ENCODE measurements at regions not wholly inside any gene's neighbourhood (a gene's known extent, or its start where the extent isn't known, plus 50 kb on each side); places are given as distances from the start of the nearest gene placed in this dataset.

GRCh38 chr1:30360281-30360680, 363.1 kb downstream of the MATN1 start:
- Histone ChIP-seq H3K4me1 (ENCODE audit: insufficient read depth, insufficient read length) (peaks cover 10% of the 10 kb centered on the region), H3K9me3 (ENCODE audit: insufficient read depth, low read length) (no peaks in the 10 kb centered on the region), H3K4me3 (ENCODE audit: insufficient read length, low read depth) (no peak overlapping the region), H3K9ac (ENCODE audit: insufficient read length, low read depth) (no peak overlapping the region), H3K36me3 (ENCODE audit: insufficient read depth, insufficient read length, low read length) (no peaks in the 10 kb centered on the region), H3K27me3 (ENCODE audit: insufficient read depth, insufficient read length) (no peaks in the 10 kb centered on the region)
- TF ChIP-seq ZNF274 (IDR thresholded peaks at IDR 0.05; ENCODE audit: low read depth, low read length) (no peak), YY1 (IDR thresholded peaks at IDR 0.05; ENCODE audit: insufficient read depth, insufficient read length) (no peak), SUZ12 (IDR thresholded peaks at IDR 0.05; ENCODE audit: extremely low read depth, insufficient read depth, insufficient read length) (no peak)
- DNase-seq (ENCODE audit: low read depth, low spot score), result no peak

GRCh38 chr1:30359539-30360220, 363.7 kb downstream of the MATN1 start:
- H3K36me3 ChIP-seq (ENCODE audit: insufficient read depth, insufficient read length, low read length), result no peaks in the 10 kb centered on the region
- no peak overlapping the region for H3K9ac ChIP-seq (ENCODE audit: insufficient read length, low read depth)
- H3K4me3 ChIP-seq (ENCODE audit: insufficient read length, low read depth), result no peak overlapping the region
- peaks cover 10% of the 10 kb centered on the region for H3K4me1 ChIP-seq (ENCODE audit: insufficient read depth, insufficient read length)
- no peaks in the 10 kb centered on the region for H3K9me3 ChIP-seq (ENCODE audit: insufficient read depth, low read length)
- DNase-seq (ENCODE audit: low read depth, low spot score), result no peak
- no peaks in the 10 kb centered on the region for H3K27me3 ChIP-seq (ENCODE audit: insufficient read depth, insufficient read length)
- TF ChIP-seq YY1 (IDR thresholded peaks at IDR 0.05; ENCODE audit: insufficient read depth, insufficient read length), result no peak
- no peak for TF ChIP-seq SUZ12 (IDR thresholded peaks at IDR 0.05; ENCODE audit: extremely low read depth, insufficient read depth, insufficient read length)
- no peak for TF ChIP-seq ZNF274 (IDR thresholded peaks at IDR 0.05; ENCODE audit: low read depth, low read length)

- peaks cover 10% of the 10 kb centered on the region for H3K4me1 ChIP-seq (ENCODE audit: insufficient read depth, insufficient read length)
- TF ChIP-seq SUZ12 (IDR thresholded peaks at IDR 0.05; ENCODE audit: extremely low read depth, insufficient read depth, insufficient read length) (no peak), ZNF274 (IDR thresholded peaks at IDR 0.05; ENCODE audit: low read depth, low read length) (no peak), YY1 (IDR thresholded peaks at IDR 0.05; ENCODE audit: insufficient read depth, insufficient read length) (no peak)
- no peaks in the 10 kb centered on the region for H3K27me3 ChIP-seq (ENCODE audit: insufficient read depth, insufficient read length)
- DNase-seq (ENCODE audit: low read depth, low spot score), result peak; percentile 72
- H3K9ac ChIP-seq (ENCODE audit: insufficient read length, low read depth), result no peak overlapping the region
- H3K4me3 ChIP-seq (ENCODE audit: insufficient read length, low read depth), result no peak overlapping the region
- H3K36me3 ChIP-seq (ENCODE audit: insufficient read depth, insufficient read length, low read length), result no peaks in the 10 kb centered on the region
- no peaks in the 10 kb centered on the region for H3K9me3 ChIP-seq (ENCODE audit: insufficient read depth, low read length)
Measured at GRCh38 chr1:30358500-30358899, 364.9 kb downstream of the MATN1 start.

GRCh38 chr1:30356839-30357238, 366.5 kb downstream of the MATN1 start:
- H3K4me3 ChIP-seq (ENCODE audit: insufficient read length, low read depth), result no peak overlapping the region
- peaks cover 10% of the 10 kb centered on the region for H3K4me1 ChIP-seq (ENCODE audit: insufficient read depth, insufficient read length)
- H3K36me3 ChIP-seq (ENCODE audit: insufficient read depth, insufficient read length, low read length), result no peaks in the 10 kb centered on the region
- no peak overlapping the region for H3K9ac ChIP-seq (ENCODE audit: insufficient read length, low read depth)
- no peak for TF ChIP-seq SUZ12 (IDR thresholded peaks at IDR 0.05; ENCODE audit: extremely low read depth, insufficient read depth, insufficient read length)
- no peak for TF ChIP-seq YY1 (IDR thresholded peaks at IDR 0.05; ENCODE audit: insufficient read depth, insufficient read length)
- TF ChIP-seq ZNF274 (IDR thresholded peaks at IDR 0.05; ENCODE audit: low read depth, low read length), result no peak
- H3K9me3 ChIP-seq (ENCODE audit: insufficient read depth, low read length), result no peaks in the 10 kb centered on the region
- DNase-seq (ENCODE audit: low read depth, low spot score), result no peak
- H3K27me3 ChIP-seq (ENCODE audit: insufficient read depth, insufficient read length), result no peaks in the 10 kb centered on the region

- no peak for DNase-seq (ENCODE audit: low read depth, low spot score)
- H3K27me3 ChIP-seq (ENCODE audit: insufficient read depth, insufficient read length), result no peaks in the 10 kb centered on the region
- peaks cover 6% of the 10 kb centered on the region for H3K4me1 ChIP-seq (ENCODE audit: insufficient read depth, insufficient read length)
- H3K9me3 ChIP-seq (ENCODE audit: insufficient read depth, low read length), result 0 out of 2 replicates have a peak, but pooled peaks cover 3% of the 10 kb centered on the region
- TF ChIP-seq SUZ12 (IDR thresholded peaks at IDR 0.05; ENCODE audit: extremely low read depth, insufficient read depth, insufficient read length) (no peak), ZNF274 (IDR thresholded peaks at IDR 0.05; ENCODE audit: low read depth, low read length) (no peak), YY1 (IDR thresholded peaks at IDR 0.05; ENCODE audit: insufficient read depth, insufficient read length) (no peak)
- no peak overlapping the region for H3K9ac ChIP-seq (ENCODE audit: insufficient read length, low read depth)
- H3K36me3 ChIP-seq (ENCODE audit: insufficient read depth, insufficient read length, low read length), result no peaks in the 10 kb centered on the region
- no peak overlapping the region for H3K4me3 ChIP-seq (ENCODE audit: insufficient read length, low read depth)
Measured at GRCh38 chr1:30354410-30354809, 369.0 kb downstream of the MATN1 start.

- Histone ChIP-seq H3K9ac (ENCODE audit: insufficient read length, low read depth) (no peak overlapping the region), H3K4me1 (ENCODE audit: insufficient read depth, insufficient read length) (peaks cover 6% of the 10 kb centered on the region), H3K4me3 (ENCODE audit: insufficient read length, low read depth) (no peak overlapping the region), H3K36me3 (ENCODE audit: insufficient read depth, insufficient read length, low read length) (no peaks in the 10 kb centered on the region), H3K27me3 (ENCODE audit: insufficient read depth, insufficient read length) (no peaks in the 10 kb centered on the region), H3K9me3 (ENCODE audit: insufficient read depth, low read length) (peaks cover 8% of the 10 kb centered on the region; the same call in 1 of the 2 replicates)
- TF ChIP-seq ZNF274 (IDR thresholded peaks at IDR 0.05; ENCODE audit: low read depth, low read length) (no peak), SUZ12 (IDR thresholded peaks at IDR 0.05; ENCODE audit: extremely low read depth, insufficient read depth, insufficient read length) (no peak), YY1 (IDR thresholded peaks at IDR 0.05; ENCODE audit: insufficient read depth, insufficient read length) (no peak)
- DNase-seq (ENCODE audit: low read depth, low spot score), result no peak
Measured at GRCh38 chr1:30353637-30354036, 369.7 kb downstream of the MATN1 start.

GRCh38 chr1:30348147-30348546, 375.2 kb downstream of the MATN1 start:
- H3K9me3 ChIP-seq (ENCODE audit: insufficient read depth, low read length), result peaks cover 19% of the 10 kb centered on the region
- H3K4me1 ChIP-seq (ENCODE audit: insufficient read depth, insufficient read length), result no peaks in the 10 kb centered on the region
- no peak for DNase-seq (ENCODE audit: low read depth, low spot score)
- no peak overlapping the region for H3K4me3 ChIP-seq (ENCODE audit: insufficient read length, low read depth)
- no peaks in the 10 kb centered on the region for H3K36me3 ChIP-seq (ENCODE audit: insufficient read depth, insufficient read length, low read length)
- H3K9ac ChIP-seq (ENCODE audit: insufficient read length, low read depth), result no peak overlapping the region
- no peak for TF ChIP-seq YY1 (IDR thresholded peaks at IDR 0.05; ENCODE audit: insufficient read depth, insufficient read length)
- no peak for TF ChIP-seq SUZ12 (IDR thresholded peaks at IDR 0.05; ENCODE audit: extremely low read depth, insufficient read depth, insufficient read length)
- no peak for TF ChIP-seq ZNF274 (IDR thresholded peaks at IDR 0.05; ENCODE audit: low read depth, low read length)
- H3K27me3 ChIP-seq (ENCODE audit: insufficient read depth, insufficient read length), result peaks cover 4% of the 10 kb centered on the region

Data from NT2/D1 (cell line).